ENCODE measurements at regions not wholly inside any gene's neighbourhood (a gene's known extent, or its start where the extent isn't known, plus 50 kb on each side); places are given as distances from the start of the nearest gene placed in this dataset.

- no peak for DNase-seq
- no peak overlapping the region for H3K4me2 ChIP-seq (replicated peaks; ENCODE audit: extremely low read depth, low read length, poor library complexity, severe bottlenecking)
- H3K9me3 ChIP-seq (replicated peaks in 1 of 2; ENCODE audit: control insufficient read depth in 1 of 2, insufficient read depth in 1 of 2, low read length in 2 of 2): peaks cover 5 to 16% of the 10 kb centered on the region in 2 donors
- no peak for TF ChIP-seq CTCF (IDR thresholded peaks at IDR 0.05)
- Mint-ChIP-seq H3K4me1 (no peaks in the 10 kb centered on the region), H3K36me3 (no peaks in the 10 kb centered on the region), H3K27ac (no peak overlapping the region), H3K27me3 (ENCODE audit: low read depth in 3 of 3) (no peaks in the 10 kb centered on the region), H3K4me3 (no peak overlapping the region), H3K9me3 (peaks cover 0 to 18% (median 11%) of the 10 kb centered on the region in 7 donors)
- no CpG with 5 or more reads among the region's 4 CpGs for WGBS (ENCODE audit: insufficient coverage)
- no peaks in the 10 kb centered on the region for H3K4me1 ChIP-seq (ENCODE audit: control insufficient read depth in 1 of 2, insufficient read depth in 2 of 2, low read length in 2 of 2)
- H3K9ac ChIP-seq (ENCODE audit: insufficient read depth, low read length, poor library complexity, severe bottlenecking): no peak overlapping the region
- H3K4me3 ChIP-seq (replicated peaks in 1 of 3; ENCODE audit: low read depth in 2 of 3, low read length in 3 of 3): no peak overlapping the region
- H3K27ac ChIP-seq (ENCODE audit: low read depth in 1 of 2, low read length in 2 of 2): no peak overlapping the region
- intact Hi-C loops (cut with micrococcal nuclease): no loop called here
- H2AFZ ChIP-seq (ENCODE audit: insufficient read depth, low read depth, low read length, poor library complexity, severe bottlenecking): no peak overlapping the region
- H4K20me1 ChIP-seq (ENCODE audit: insufficient read depth, low read length): no peaks in the 10 kb centered on the region
- H3K27me3 ChIP-seq (ENCODE audit: control insufficient read depth in 2 of 2, insufficient read depth in 2 of 2, low read length in 2 of 2): no peaks in the 10 kb centered on the region
- no peaks in the 10 kb centered on the region for H3K79me2 ChIP-seq (ENCODE audit: insufficient read depth, low read length)
- no peaks in the 10 kb centered on the region for H3K36me3 ChIP-seq (replicated peaks in 1 of 2; ENCODE audit: control insufficient read depth in 1 of 2, insufficient read depth in 2 of 2, low read length in 2 of 2)
Observed at GRCh38 chr10:36057731-36058130, 415.6 kb upstream of the FZD8 start.

GRCh38 chr10:36057180-36057579, 415.1 kb upstream of the FZD8 start:
- Mint-ChIP-seq H3K27me3 (ENCODE audit: low read depth in 3 of 3) (no peaks in the 10 kb centered on the region), H3K27ac (no peak overlapping the region), H3K4me1 (no peaks in the 10 kb centered on the region), H3K36me3 (no peaks in the 10 kb centered on the region), H3K9me3 (peaks cover 0 to 15% (median 9%) of the 10 kb centered on the region in 7 donors), H3K4me3 (no peak overlapping the region)
- no peak overlapping the region for H2AFZ ChIP-seq (ENCODE audit: insufficient read depth, low read depth, low read length, poor library complexity, severe bottlenecking)
- intact Hi-C loops (cut with micrococcal nuclease): no loop called here
- no peak overlapping the region for H3K27ac ChIP-seq (ENCODE audit: low read depth in 1 of 2, low read length in 2 of 2)
- H3K4me1 ChIP-seq (ENCODE audit: control insufficient read depth in 1 of 2, insufficient read depth in 2 of 2, low read length in 2 of 2): no peaks in the 10 kb centered on the region
- no peak for TF ChIP-seq CTCF (IDR thresholded peaks at IDR 0.05)
- H3K4me2 ChIP-seq (replicated peaks; ENCODE audit: extremely low read depth, low read length, poor library complexity, severe bottlenecking): no peak overlapping the region
- WGBS (ENCODE audit: insufficient coverage): no CpG with 5 or more reads among the region's 4 CpGs
- no peak overlapping the region for H3K9ac ChIP-seq (ENCODE audit: insufficient read depth, low read length, poor library complexity, severe bottlenecking)
- no peaks in the 10 kb centered on the region for H3K36me3 ChIP-seq (replicated peaks in 1 of 2; ENCODE audit: control insufficient read depth in 1 of 2, insufficient read depth in 2 of 2, low read length in 2 of 2)
- H3K79me2 ChIP-seq (ENCODE audit: insufficient read depth, low read length): no peaks in the 10 kb centered on the region
- no peaks in the 10 kb centered on the region for H4K20me1 ChIP-seq (ENCODE audit: insufficient read depth, low read length)
- DNase-seq: no peak
- H3K27me3 ChIP-seq (ENCODE audit: control insufficient read depth in 2 of 2, insufficient read depth in 2 of 2, low read length in 2 of 2): no peaks in the 10 kb centered on the region
- H3K4me3 ChIP-seq (replicated peaks in 1 of 3; ENCODE audit: low read depth in 2 of 3, low read length in 3 of 3): no peak overlapping the region
- H3K9me3 ChIP-seq (replicated peaks in 1 of 2; ENCODE audit: control insufficient read depth in 1 of 2, insufficient read depth in 1 of 2, low read length in 2 of 2): peaks cover 5 to 16% of the 10 kb centered on the region in 2 donors
